ENCODE measurements at regions not wholly inside any gene's neighbourhood (a gene's known extent, or its start where the extent isn't known, plus 50 kb on each side); places are given as distances from the start of the nearest gene placed in this dataset.

DNA sequence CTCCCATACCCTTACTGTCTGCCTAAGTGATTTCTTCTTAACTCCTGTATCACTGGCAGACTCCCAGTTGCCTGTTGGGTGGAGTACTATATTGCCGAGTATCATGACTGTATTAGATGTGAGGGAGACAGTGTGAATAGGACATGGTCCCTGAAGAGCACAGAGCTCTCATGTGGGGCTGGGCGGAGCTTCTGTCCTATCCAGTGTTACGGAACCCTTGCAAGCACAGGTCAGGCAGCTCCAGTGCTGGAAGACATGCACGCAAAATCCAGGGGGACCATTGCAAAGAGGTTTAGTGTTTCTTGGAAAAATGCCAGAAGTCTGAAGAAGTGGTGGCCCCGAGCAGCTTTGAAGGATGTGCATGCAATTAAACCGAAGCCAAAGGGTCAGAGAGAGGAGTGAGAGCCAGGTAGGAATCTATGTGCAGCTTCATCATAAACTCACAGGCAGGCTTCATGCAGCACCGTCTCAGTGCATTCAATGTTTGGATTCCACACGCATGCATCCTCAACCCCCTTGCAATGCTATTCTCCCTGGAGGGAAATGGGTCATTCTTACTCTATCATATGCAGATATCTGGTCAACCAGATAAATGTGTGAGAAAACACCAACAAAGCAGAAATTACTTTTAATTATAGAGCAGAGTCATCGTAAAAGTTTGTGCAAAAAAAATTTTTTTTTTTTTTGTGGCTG, 49.7 kb upstream of the DHRSX start:
- TF ChIP-seq, protein P1, sequence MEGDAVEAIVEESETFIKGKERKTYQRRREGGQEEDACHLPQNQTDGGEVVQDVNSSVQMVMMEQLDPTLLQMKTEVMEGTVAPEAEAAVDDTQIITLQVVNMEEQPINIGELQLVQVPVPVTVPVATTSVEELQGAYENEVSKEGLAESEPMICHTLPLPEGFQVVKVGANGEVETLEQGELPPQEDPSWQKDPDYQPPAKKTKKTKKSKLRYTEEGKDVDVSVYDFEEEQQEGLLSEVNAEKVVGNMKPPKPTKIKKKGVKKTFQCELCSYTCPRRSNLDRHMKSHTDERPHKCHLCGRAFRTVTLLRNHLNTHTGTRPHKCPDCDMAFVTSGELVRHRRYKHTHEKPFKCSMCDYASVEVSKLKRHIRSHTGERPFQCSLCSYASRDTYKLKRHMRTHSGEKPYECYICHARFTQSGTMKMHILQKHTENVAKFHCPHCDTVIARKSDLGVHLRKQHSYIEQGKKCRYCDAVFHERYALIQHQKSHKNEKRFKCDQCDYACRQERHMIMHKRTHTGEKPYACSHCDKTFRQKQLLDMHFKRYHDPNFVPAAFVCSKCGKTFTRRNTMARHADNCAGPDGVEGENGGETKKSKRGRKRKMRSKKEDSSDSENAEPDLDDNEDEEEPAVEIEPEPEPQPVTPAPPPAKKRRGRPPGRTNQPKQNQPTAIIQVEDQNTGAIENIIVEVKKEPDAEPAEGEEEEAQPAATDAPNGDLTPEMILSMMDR (IDR thresholded peaks at IDR 0.05) = no peak
- no peak for TF ChIP-seq SIN3A (IDR thresholded peaks at IDR 0.05; ENCODE audit: borderline replicate concordance, insufficient read depth, low read depth, low read length)
- TF ChIP-seq POLR2AphosphoS5 (IDR thresholded peaks at IDR 0.05; ENCODE audit: low read depth, low read length) = no peak
- TF ChIP-seq, protein P2, sequence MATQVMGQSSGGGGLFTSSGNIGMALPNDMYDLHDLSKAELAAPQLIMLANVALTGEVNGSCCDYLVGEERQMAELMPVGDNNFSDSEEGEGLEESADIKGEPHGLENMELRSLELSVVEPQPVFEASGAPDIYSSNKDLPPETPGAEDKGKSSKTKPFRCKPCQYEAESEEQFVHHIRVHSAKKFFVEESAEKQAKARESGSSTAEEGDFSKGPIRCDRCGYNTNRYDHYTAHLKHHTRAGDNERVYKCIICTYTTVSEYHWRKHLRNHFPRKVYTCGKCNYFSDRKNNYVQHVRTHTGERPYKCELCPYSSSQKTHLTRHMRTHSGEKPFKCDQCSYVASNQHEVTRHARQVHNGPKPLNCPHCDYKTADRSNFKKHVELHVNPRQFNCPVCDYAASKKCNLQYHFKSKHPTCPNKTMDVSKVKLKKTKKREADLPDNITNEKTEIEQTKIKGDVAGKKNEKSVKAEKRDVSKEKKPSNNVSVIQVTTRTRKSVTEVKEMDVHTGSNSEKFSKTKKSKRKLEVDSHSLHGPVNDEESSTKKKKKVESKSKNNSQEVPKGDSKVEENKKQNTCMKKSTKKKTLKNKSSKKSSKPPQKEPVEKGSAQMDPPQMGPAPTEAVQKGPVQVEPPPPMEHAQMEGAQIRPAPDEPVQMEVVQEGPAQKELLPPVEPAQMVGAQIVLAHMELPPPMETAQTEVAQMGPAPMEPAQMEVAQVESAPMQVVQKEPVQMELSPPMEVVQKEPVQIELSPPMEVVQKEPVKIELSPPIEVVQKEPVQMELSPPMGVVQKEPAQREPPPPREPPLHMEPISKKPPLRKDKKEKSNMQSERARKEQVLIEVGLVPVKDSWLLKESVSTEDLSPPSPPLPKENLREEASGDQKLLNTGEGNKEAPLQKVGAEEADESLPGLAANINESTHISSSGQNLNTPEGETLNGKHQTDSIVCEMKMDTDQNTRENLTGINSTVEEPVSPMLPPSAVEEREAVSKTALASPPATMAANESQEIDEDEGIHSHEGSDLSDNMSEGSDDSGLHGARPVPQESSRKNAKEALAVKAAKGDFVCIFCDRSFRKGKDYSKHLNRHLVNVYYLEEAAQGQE (IDR thresholded peaks at IDR 0.05; ENCODE audit: insufficient read depth in 1 of 2, low read depth in 2 of 2, low read length in 1 of 2) = no peak
- TF ChIP-seq TCF7L2 (IDR thresholded peaks at IDR 0.05; ENCODE audit: low read depth, low read length) = no peak
